Stimulated activated naive CD8-positive, alpha-beta T cell treated with anti-CD3 and anti-CD28 coated beads, Interleukin-15, Interleukin-2, amounts not matched to agents 100 ng/mL and 50 ng/mL, for 24 hours (primary cell): ENCODE measurements at regions not wholly inside any gene's neighbourhood (a gene's known extent, or its start where the extent isn't known, plus 50 kb on each side); places are given as distances from the start of the nearest gene placed in this dataset.

Experiments used
- H3K27ac Mint-ChIP-seq: one replicate; pipeline ENCODE4 v1.8.0; 2021; ENCODE audit warnings: mild to moderate bottlenecking, mixed read lengths
- H3K27me3 Mint-ChIP-seq: one replicate; pipeline ENCODE4 v1.8.0; 2021; ENCODE audit warnings: mixed read lengths
- H3K36me3 Mint-ChIP-seq: one replicate; pipeline ENCODE4 v1.8.0; 2021; ENCODE audit warnings: low read depth, mixed read lengths
- H3K4me1 Mint-ChIP-seq: one replicate; pipeline ENCODE4 v1.8.0; 2021; ENCODE audit warnings: low read depth, mixed read lengths
- H3K4me3 Mint-ChIP-seq: one replicate; pipeline ENCODE4 v1.8.0; 2021; ENCODE audit warnings: mild to moderate bottlenecking, mixed read lengths
- H3K9me3 Mint-ChIP-seq: one replicate; pipeline ENCODE4 v1.8.0; 2021; ENCODE audit warnings: mixed read lengths

- Mint-ChIP-seq H3K4me1 (no peaks in the 10 kb centered on the region), H3K4me3 (no peak overlapping the region), H3K9me3 (no peaks in the 10 kb centered on the region), H3K27me3 (peaks cover 3% of the 10 kb centered on the region), H3K36me3 (no peaks in the 10 kb centered on the region), H3K27ac (no peak overlapping the region)
Observed at GRCh38 chr1:201605385-201606010, 66.6 kb downstream of the NAV1 start.

GRCh38 chr1:201606096-201606495, 67.2 kb downstream of the NAV1 start:
- no peak overlapping the region for H3K4me3 Mint-ChIP-seq
- H3K36me3 Mint-ChIP-seq = no peaks in the 10 kb centered on the region
- peaks cover 3% of the 10 kb centered on the region for H3K27me3 Mint-ChIP-seq
- no peaks in the 10 kb centered on the region for H3K4me1 Mint-ChIP-seq
- H3K9me3 Mint-ChIP-seq = no peaks in the 10 kb centered on the region
- no peak overlapping the region for H3K27ac Mint-ChIP-seq

- Mint-ChIP-seq H3K27me3 (peaks cover 3% of the 10 kb centered on the region), H3K4me3 (no peak overlapping the region), H3K27ac (no peak overlapping the region), H3K4me1 (no peaks in the 10 kb centered on the region), H3K36me3 (no peaks in the 10 kb centered on the region), H3K9me3 (no peaks in the 10 kb centered on the region)
Observed at GRCh38 chr1:201606623-201607022, 67.7 kb downstream of the NAV1 start.

GRCh38 chr1:201608635-201609395, 69.9 kb downstream of the NAV1 start:
- H3K27me3 Mint-ChIP-seq = peaks cover 3% of the 10 kb centered on the region

GRCh38 chr1:201609661-201610318, 70.9 kb downstream of the NAV1 start:
- no peak overlapping the region for H3K4me3 Mint-ChIP-seq
- H3K27me3 Mint-ChIP-seq = peaks cover 3% of the 10 kb centered on the region
- no peaks in the 10 kb centered on the region for H3K9me3 Mint-ChIP-seq
- no peak overlapping the region for H3K27ac Mint-ChIP-seq
- no peaks in the 10 kb centered on the region for H3K4me1 Mint-ChIP-seq
- H3K36me3 Mint-ChIP-seq = no peaks in the 10 kb centered on the region

More at GRCh38 chr1:201608635-201609395, 69.9 kb downstream of the NAV1 start:
- Mint-ChIP-seq H3K9me3 (no peaks in the 10 kb centered on the region), H3K36me3 (no peaks in the 10 kb centered on the region), H3K4me3 (no peak overlapping the region), H3K4me1 (no peaks in the 10 kb centered on the region), H3K27ac (no peak overlapping the region)

DNA sequence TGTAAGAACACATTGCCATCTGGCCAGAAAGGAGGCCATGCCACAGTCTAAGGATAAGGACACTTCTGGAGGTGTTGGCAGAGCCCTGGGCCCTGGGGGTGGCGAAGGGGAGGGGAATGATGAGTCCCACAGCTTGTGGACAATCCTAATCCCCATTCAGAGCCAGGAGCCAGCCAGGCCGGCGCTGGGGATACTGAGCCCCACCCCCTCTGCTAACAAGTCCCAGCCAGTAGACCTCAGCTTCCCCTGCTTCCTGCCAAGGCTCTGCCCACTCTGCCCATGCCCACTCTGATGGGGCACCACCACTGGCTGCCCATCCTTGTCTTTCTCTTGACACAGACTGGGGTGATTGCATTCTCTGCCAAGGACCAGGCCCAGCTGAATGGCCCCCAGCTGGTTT, 71.9 kb downstream of the NAV1 start:
- no peaks in the 10 kb centered on the region for H3K4me1 Mint-ChIP-seq
- H3K36me3 Mint-ChIP-seq = no peaks in the 10 kb centered on the region
- H3K27me3 Mint-ChIP-seq = peaks cover 3% of the 10 kb centered on the region
- H3K27ac Mint-ChIP-seq = no peak overlapping the region
- H3K4me3 Mint-ChIP-seq = no peak overlapping the region
- H3K9me3 Mint-ChIP-seq = no peaks in the 10 kb centered on the region

DNA sequence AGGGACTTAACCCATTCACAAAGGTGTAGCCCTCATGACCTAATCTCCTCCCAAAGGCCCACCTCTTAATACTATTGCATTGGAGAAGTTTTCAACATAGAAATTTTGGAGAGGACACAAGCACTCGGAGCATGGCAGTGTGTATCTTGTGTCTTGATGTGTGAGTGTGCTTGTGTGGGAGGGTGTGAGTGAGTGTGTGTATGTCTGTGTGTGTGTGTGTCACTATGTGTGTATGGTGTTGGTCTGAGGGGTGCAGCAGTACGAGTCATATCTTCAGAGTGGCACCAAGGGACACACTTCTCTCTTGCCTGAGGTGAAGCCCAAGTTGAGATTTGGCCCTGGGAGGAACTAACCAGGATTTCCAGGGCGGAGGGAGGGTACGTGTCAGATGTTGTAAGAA, 73.7 kb downstream of the NAV1 start:
- Mint-ChIP-seq H3K36me3 (no peaks in the 10 kb centered on the region), H3K9me3 (no peaks in the 10 kb centered on the region), H3K27me3 (peaks cover 3% of the 10 kb centered on the region), H3K4me3 (no peak overlapping the region), H3K4me1 (no peaks in the 10 kb centered on the region), H3K27ac (no peak overlapping the region)

- no peak overlapping the region for H3K4me3 Mint-ChIP-seq
- H3K4me1 Mint-ChIP-seq = no peaks in the 10 kb centered on the region
- no peaks in the 10 kb centered on the region for H3K36me3 Mint-ChIP-seq
- H3K9me3 Mint-ChIP-seq = no peaks in the 10 kb centered on the region
- no peak overlapping the region for H3K27ac Mint-ChIP-seq
- peaks cover 4% of the 10 kb centered on the region for H3K27me3 Mint-ChIP-seq
Observed at GRCh38 chr1:201614262-201615015, 75.5 kb downstream of the NAV1 start.

- Mint-ChIP-seq H3K27ac (no peak overlapping the region), H3K36me3 (no peaks in the 10 kb centered on the region), H3K9me3 (no peaks in the 10 kb centered on the region), H3K4me1 (no peaks in the 10 kb centered on the region), H3K27me3 (peaks cover 3% of the 10 kb centered on the region), H3K4me3 (no peak overlapping the region)
Observed at GRCh38 chr1:201617157-201617556, 78.2 kb downstream of the NAV1 start.

DNA sequence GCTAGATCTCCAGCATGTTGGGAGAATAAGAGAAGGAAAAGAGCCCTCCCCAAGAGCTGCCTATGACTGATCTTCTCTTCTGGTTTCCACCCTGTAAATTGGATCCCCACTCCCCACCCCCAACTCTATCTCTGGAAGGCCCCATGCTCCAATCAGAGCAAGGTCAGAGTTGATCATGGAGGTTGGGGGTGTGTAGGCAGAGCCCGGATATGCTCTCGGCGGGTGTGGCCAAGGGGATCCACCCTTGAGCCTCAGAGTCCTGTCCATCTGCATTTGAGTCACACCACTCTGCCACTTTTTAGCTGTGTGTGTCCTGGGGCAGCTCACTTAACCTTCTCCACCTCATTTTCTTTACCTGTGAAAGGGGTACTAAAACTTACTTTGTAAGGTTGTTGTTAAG, 79.5 kb downstream of the NAV1 start:
- Mint-ChIP-seq H3K4me3 (no peak overlapping the region), H3K9me3 (no peaks in the 10 kb centered on the region), H3K27ac (no peak overlapping the region), H3K4me1 (no peaks in the 10 kb centered on the region), H3K27me3 (peaks cover 3% of the 10 kb centered on the region), H3K36me3 (no peaks in the 10 kb centered on the region)

DNA sequence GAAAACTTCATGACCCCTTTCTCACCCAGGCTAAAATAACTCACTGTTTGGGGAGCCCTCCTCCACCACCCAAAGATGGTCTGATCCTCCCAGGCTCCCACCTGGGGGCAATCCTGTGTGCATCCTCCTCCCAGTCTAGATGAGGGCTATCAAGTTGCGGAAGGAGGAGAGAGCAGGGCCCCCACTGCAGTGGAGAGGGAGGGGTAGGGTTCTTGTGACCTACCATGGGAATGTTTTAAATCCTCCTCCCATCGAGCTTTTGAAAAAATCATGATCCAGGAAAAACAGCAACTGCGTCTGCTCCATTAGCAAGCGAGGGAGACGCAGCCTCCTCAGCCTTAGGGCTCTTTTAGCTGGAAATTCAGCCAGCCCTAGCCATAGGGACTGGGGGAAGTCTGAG, 80.0 kb downstream of the NAV1 start:
- Mint-ChIP-seq H3K4me3 (no peak overlapping the region), H3K4me1 (no peaks in the 10 kb centered on the region), H3K27ac (no peak overlapping the region), H3K9me3 (no peaks in the 10 kb centered on the region), H3K27me3 (peaks cover 3% of the 10 kb centered on the region), H3K36me3 (no peaks in the 10 kb centered on the region)

DNA sequence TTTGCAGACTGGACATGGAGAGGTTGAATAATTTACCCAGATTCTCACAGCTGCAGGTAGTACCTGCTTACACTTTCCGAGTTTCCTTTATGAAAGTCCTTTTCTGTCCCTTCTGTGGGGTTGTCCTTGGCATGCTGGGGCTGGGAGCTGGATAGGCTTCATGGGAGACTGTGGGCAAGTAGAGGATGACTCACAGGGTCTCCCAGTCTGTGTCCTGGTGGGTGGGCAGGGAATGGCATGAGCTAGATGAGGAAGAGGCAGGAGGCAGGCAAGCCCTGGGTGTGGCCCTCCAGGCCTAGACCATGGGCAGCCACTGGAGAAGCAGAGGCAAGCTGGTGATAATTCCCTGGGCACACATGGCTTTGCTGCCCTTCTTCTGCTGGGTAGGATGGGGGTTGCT, 80.6 kb downstream of the NAV1 start:
- no peaks in the 10 kb centered on the region for H3K9me3 Mint-ChIP-seq
- H3K27me3 Mint-ChIP-seq = peaks cover 3% of the 10 kb centered on the region
- H3K4me1 Mint-ChIP-seq = no peaks in the 10 kb centered on the region
- H3K27ac Mint-ChIP-seq = no peak overlapping the region
- no peaks in the 10 kb centered on the region for H3K36me3 Mint-ChIP-seq
- no peak overlapping the region for H3K4me3 Mint-ChIP-seq

- H3K4me1 Mint-ChIP-seq = no peaks in the 10 kb centered on the region
- H3K9me3 Mint-ChIP-seq = no peaks in the 10 kb centered on the region
- no peak overlapping the region for H3K27ac Mint-ChIP-seq
- H3K4me3 Mint-ChIP-seq = no peak overlapping the region
- H3K36me3 Mint-ChIP-seq = no peaks in the 10 kb centered on the region
- H3K27me3 Mint-ChIP-seq = peaks cover 3% of the 10 kb centered on the region
Observed at GRCh38 chr1:201622353-201622752, 83.4 kb downstream of the NAV1 start.

DNA sequence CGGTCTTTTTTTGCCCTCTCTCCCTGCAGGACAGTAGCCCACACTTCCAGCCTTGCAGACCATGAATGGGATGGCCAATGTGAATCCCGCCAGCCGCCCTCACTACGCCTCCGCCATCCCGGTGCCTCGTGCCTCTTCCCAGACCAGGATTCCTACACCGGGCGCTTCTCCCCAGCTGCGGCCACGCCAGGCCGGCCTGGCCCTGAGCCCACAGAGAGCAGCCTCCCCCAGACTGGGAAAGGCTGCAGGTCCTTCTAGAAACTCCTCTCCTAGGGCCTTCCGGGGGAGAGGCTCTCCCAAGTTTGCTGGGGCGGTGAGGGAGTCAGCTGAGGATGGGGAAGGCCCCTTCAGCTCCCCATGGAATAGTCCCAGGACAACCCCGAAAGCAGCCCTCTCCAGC, 83.9 kb downstream of the NAV1 start:
- Mint-ChIP-seq H3K4me3 (no peak overlapping the region), H3K27me3 (peaks cover 3% of the 10 kb centered on the region), H3K27ac (no peak overlapping the region), H3K9me3 (no peaks in the 10 kb centered on the region), H3K36me3 (no peaks in the 10 kb centered on the region), H3K4me1 (no peaks in the 10 kb centered on the region)

DNA sequence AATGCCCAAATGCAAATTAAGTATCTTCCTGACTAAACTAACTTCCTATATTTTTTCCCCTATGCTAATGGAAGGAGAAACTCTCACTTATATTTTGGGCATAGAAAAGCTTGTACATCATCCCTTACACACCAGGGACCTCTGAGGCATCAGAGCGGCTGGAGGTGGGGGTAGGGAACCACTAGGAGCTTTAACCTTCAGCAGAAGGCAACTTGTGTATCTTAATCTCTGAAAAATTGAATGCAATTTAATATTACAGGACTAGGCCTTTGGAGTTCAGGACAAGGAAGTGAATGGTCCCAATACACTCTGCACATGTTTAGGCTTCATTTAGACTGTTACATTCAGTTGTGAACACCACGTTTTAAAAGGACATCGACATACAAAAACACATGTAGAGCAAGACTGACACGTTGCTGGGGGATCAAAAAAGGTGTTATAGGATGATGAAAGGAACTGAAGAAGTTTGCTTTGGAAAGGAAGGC, 85.9 kb downstream of the NAV1 start:
- Mint-ChIP-seq H3K4me3 (no peak overlapping the region), H3K36me3 (no peaks in the 10 kb centered on the region), H3K27ac (no peak overlapping the region), H3K4me1 (no peaks in the 10 kb centered on the region), H3K9me3 (no peaks in the 10 kb centered on the region), H3K27me3 (no peaks in the 10 kb centered on the region)
